ENCODE measurements at regions not wholly inside any gene's neighbourhood (a gene's known extent, or its start where the extent isn't known, plus 50 kb on each side); places are given as distances from the start of the nearest gene placed in this dataset.

- TF ChIP-seq CTCF (optimal IDR thresholded peaks at IDR 0.05 in 1 of 3, IDR thresholded peaks at IDR 0.05 in 1 of 3, conservative IDR thresholded peaks at IDR 0.05 in 1 of 3; ENCODE audit: extremely low read depth in 1 of 3, insufficient read depth in 2 of 3, low read length in 3 of 3): peak; percentile 40 to 62 (median 48)
- TF ChIP-seq EZH2 (IDR thresholded peaks at IDR 0.05; ENCODE audit: low read length): no peak
Measured at GRCh38 chr5:165457859-165458481, 1952.6 kb downstream of the MAT2B start.

Measured in keratinocyte (primary cell).